ENCODE measurements at regions not wholly inside any gene's neighbourhood (a gene's known extent, or its start where the extent isn't known, plus 50 kb on each side); places are given as distances from the start of the nearest gene placed in this dataset.
"Not testable (repeated sequence)": the region's sequence is repeated elsewhere in the genome, so short reads cannot be mapped to it uniquely, and the experiment has no call there.

DNA sequence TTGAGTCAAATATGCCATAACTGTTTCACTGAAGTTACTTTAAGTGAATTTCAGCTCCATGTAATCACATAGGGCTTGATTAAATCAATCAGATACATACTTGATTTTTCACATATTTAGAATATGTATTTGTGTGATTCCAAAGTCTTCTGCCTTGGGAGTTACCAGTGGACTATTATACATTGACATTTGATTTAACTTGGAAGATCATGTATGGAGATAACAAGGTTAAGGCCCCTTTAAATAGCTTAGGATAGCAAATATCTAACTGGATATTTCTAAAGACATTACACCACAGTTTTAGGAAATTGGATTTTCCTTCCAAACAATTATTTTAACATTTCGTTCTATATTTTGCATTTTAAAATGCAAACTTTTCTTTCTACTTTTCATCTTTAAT lies 405.0 kb downstream of the RAP2B start:
- DNase-seq = no peak

- no peak for DNase-seq
Observed at GRCh38 chr3:153567556-153567955, 405.5 kb downstream of the RAP2B start.

DNA sequence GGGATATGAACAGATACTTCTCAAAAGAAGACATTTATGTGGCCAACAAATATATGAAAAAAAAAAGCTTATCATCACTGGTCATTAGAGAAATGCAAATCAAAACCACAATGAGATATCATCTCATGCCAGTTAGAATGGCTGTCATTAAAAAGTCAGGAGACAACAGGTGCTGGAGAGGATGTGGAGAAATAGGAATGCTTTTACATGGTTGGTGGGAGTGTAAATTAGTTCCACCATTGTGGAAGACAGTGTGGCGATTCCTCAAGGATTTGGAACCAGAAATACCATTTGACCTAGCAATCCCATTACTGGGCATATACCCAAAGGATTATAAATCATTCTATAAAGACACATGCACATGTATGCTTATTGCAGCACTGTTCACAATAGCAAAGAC lies 408.5 kb downstream of the RAP2B start:
- DNase-seq = not testable (repeated sequence)

DNA sequence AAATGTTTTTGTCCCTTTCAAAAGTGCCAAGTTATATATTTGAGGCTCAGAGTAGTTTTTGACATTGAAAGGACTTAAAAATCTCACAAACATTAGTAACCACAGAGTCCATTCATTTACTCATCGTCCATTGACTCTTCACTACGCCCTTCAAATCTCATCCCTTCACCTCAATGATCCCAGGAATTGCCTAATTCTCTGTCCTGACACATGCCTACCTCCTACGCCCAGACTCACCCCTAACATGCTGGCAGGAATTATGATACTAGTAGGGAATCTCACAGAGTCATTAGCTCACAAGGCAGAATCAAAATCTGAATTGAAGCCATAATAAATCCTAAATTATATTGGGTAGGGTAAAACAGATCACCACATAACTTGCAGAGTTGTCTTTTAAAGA lies 410.1 kb downstream of the RAP2B start:
- no peak for DNase-seq

DNA sequence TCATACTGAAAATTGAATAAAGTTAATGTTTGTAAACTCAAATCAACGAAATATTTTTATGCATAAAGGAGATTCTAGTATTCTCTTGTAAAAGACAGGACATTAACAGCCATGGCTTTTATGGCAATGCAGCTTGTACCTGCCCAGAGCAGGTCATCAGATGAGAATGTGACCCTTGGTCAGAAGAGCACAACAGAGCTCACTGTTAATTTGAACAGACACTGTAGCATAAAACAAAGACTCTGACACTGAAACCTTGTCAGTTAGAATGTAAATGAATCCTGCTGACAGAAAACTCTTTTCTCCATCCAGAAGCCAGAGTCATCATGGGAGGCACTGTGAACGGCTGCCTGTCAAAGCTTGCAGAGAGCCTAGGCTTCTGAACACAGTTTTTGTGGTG lies 410.6 kb downstream of the RAP2B start:
- no peak for DNase-seq

DNA sequence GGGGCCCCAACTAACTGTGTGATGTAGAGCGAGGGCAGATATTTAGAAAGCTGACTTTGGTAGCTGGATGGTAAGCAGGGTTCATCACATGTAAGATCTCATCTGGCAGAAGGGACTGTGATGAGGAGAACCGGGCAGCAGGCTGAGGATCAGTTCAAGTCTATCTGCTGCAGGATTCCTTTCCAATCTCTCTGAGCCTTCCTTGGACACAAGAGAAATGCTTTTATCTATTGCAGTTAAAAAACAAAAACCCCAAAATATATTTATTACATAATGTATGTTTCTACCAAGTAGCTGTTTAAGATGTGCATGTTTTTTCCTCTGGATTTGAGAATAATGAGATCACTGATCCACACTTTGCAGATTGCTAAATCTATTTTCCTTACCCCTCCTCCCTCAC lies 411.5 kb downstream of the RAP2B start:
- no peak for DNase-seq

- no peak for DNase-seq
Observed at GRCh38 chr3:153574445-153574844, 412.4 kb downstream of the RAP2B start.

GRCh38 chr3:153577059-153577736 lies 415.2 kb downstream of the RAP2B start:
- DNase-seq = no peak

- DNase-seq = no peak
Observed at GRCh38 chr3:153578046-153578445, 416.0 kb downstream of the RAP2B start.

- no peak for DNase-seq
Observed at GRCh38 chr3:153590051-153590450, 428.0 kb downstream of the RAP2B start.

- no peak for DNase-seq
Observed at GRCh38 chr3:153591561-153592245, 429.7 kb downstream of the RAP2B start.

- no peak for DNase-seq
Observed at GRCh38 chr3:153595186-153595815, 433.3 kb downstream of the RAP2B start.

- DNase-seq = no peak
Observed at GRCh38 chr3:153596401-153596800, 434.4 kb downstream of the RAP2B start.

DNA sequence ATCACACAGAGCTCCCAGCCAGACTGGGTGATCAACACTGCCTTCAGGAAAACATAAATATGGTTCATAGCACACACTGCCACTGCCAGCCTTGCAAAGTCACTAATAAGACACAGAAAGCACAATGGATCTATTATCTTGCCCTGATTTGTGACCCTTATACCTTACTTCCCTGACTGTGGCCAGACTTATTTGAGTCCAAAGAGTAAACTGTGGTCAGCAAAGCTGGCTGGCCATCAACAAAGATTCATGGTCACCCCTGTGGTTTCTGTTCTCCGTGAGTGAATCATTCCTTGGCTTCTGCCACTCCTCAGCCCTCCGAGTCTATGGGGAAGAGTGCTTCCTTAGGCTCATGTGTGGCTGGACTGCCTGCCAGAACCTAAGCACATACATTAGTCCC lies 437.7 kb downstream of the RAP2B start:
- no peak for DNase-seq

DNA sequence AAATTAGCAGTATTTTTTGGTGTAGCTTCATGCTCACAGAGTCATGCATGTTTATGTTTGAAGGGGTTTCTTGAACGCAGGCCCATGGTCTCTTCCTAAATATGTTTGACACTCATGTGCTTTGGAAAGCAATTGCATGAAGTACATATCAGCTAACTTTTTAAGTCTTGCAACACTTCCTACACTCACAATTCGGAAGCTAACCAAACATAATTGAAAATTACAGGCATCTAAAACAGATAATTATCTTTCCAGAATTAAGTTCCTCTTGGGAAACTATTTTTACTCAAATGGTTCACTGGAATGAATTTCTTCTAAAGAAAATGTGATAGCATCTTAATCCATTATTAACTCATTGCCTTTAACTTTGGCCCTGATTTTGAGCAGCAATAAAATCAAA lies 438.9 kb downstream of the RAP2B start:
- DNase-seq = no peak

DNA sequence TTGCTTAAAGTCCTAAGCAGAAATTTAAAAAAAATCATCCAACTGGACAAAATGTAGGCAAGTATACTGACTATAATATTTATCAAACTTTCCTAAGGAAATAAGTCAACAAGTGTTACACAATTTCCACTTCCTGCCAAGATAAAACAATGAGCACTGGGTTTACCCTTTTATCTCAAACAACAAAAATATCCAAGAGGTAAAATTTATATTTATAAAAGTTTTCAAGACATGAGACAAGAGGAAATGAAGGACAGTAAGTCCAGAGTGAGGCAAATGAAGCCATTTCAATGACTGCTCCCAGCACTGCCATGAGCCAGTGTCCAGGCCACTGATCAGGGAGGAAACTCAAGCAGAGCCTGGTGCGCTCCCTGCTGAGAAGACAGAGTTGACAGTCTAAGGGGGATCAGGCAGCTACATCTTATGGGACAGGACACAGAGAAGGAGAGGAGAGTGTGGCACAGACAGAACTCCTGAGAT lies 439.4 kb downstream of the RAP2B start:
- DNase-seq = no peak

GRCh38 chr3:153602801-153603200 lies 440.8 kb downstream of the RAP2B start:
- no peak for DNase-seq

GRCh38 chr3:153614140-153614539 lies 452.1 kb downstream of the RAP2B start:
- DNase-seq = no peak

GRCh38 chr3:153614563-153614962 lies 452.5 kb downstream of the RAP2B start:
- no peak for DNase-seq

DNA sequence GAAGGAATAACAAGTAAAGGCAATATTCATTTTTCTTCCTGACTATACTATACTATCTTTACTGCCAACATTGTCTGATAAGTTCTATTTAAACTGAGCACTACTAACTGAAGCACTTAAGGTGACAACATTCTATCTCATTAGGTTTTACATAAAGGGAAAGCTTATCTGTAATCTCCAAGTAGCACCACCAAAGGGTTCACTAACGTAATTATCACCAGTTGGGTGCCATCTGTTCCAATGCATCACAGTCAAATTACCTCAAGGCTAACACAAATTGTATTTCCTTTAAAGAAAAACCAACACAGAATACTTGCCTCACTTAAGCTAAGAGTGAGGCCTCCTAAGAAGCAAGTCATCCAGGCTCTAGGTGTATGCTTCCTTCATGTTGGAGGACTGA lies 453.8 kb downstream of the RAP2B start:
- DNase-seq = no peak

- no peak for DNase-seq
Observed at GRCh38 chr3:153617463-153617862, 455.4 kb downstream of the RAP2B start.

DNA sequence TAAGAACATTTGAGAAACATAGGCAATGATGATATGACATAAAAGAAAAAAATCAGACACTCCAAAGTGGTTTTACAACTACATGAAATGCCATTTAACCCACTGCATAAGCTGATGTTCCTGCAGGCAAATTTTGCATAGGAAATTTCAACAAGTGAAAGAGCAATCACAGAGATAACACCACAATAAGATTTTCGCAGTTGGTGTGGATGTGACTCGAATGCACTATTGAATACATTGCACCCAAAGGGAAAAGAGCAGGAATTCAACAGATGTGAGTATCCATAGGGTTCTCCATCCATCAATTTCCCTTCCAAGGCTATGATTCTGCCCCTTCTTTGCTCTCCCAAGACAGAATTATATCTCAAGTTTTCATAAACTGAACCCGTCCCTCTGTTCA lies 456.1 kb downstream of the RAP2B start:
- DNase-seq = no peak

- DNase-seq = no peak
Observed at GRCh38 chr3:153619268-153619667, 457.2 kb downstream of the RAP2B start.

- peak; percentile 28 for DNase-seq
Observed at GRCh38 chr3:153621953-153622352, 459.9 kb downstream of the RAP2B start.
